RWPE2 (cell line): ENCODE measurements at regions not wholly inside any gene's neighbourhood (a gene's known extent, or its start where the extent isn't known, plus 50 kb on each side); places are given as distances from the start of the nearest gene placed in this dataset.

Experiments
- ATAC-seq: fragments of 200-7000 bp; cut with Tn5 transposase; 3 replicates; pipeline ENCODE4 v1.9.1; 2021; ENCODE audit warnings: low read depth
- DNase-seq: peaks from one replicate; pipeline ENCODE4 v3.0.0-alpha.2; 2020; ENCODE audit warnings: low spot score
- H3K27ac ChIP-seq: fragments of 450-650 bp; 2 replicates; pipeline ENCODE4 v1.5.1; 2017; ENCODE audit warnings: mild to moderate bottlenecking; ENCODE audit not compliant: poor library complexity, severe bottlenecking
- H3K27me3 ChIP-seq: fragments of 250-450 bp; sonication (Bioruptor Pico); 2 replicates; pipeline ENCODE4 v1.5.1; 2021; ENCODE audit warnings: mild to moderate bottlenecking, moderate library complexity; ENCODE audit not compliant: insufficient read depth, poor library complexity, severe bottlenecking
- H3K36me3 ChIP-seq: fragments of 250-450 bp; sonication (Bioruptor Pico); 2 replicates; pipeline ENCODE4 v1.5.1; 2020; ENCODE audit warnings: low read depth, mild to moderate bottlenecking, moderate library complexity
- H3K4me1 ChIP-seq: fragments of 250-450 bp; sonication (Bioruptor Pico); 2 replicates; pipeline ENCODE4 v1.5.1; 2021; ENCODE audit warnings: mild to moderate bottlenecking, moderate library complexity; ENCODE audit not compliant: insufficient read depth, poor library complexity, severe bottlenecking
- H3K4me3 ChIP-seq: fragments of 250-450 bp; sonication (Bioruptor Pico); 2 replicates; pipeline ENCODE4 v1.5.1; 2021; ENCODE audit warnings: mild to moderate bottlenecking, moderate library complexity; ENCODE audit not compliant: severe bottlenecking
- H3K9me3 ChIP-seq: fragments of 250-450 bp; sonication (Bioruptor Pico); 2 replicates; pipeline ENCODE4 v1.5.1; 2021; ENCODE audit warnings: mild to moderate bottlenecking, moderate library complexity; ENCODE audit not compliant: severe bottlenecking
- CTCF ChIP-seq: fragments of 450-650 bp; IDR thresholded peaks from one replicate; pipeline ENCODE4 v1.5.1; 2017; ENCODE audit warnings: mild to moderate bottlenecking, moderate library complexity; ENCODE audit not compliant: poor library complexity, severe bottlenecking

GRCh38 chr14:87017335-87017734 lies 975.6 kb downstream of the GALC start:
- Histone ChIP-seq H3K4me3 (no peak overlapping the region), H3K27me3 (no peaks in the 10 kb centered on the region), H3K27ac (no peak overlapping the region), H3K36me3 (no peaks in the 10 kb centered on the region), H3K4me1 (peaks cover 20% of the 10 kb centered on the region), H3K9me3 (no peaks in the 10 kb centered on the region)
- ATAC-seq (no peak), DNase-seq (no peak)
- TF ChIP-seq CTCF = no peak

- no peaks in the 10 kb centered on the region for H3K36me3 ChIP-seq
- H3K27ac ChIP-seq = no peak overlapping the region
- no peak overlapping the region for H3K4me3 ChIP-seq
- H3K4me1 ChIP-seq = peaks cover 10% of the 10 kb centered on the region
- peak; percentile 48; the same call in 1 of the 3 replicates for ATAC-seq
- peak; percentile 45 for TF ChIP-seq CTCF
- H3K9me3 ChIP-seq = no peaks in the 10 kb centered on the region
- no peaks in the 10 kb centered on the region for H3K27me3 ChIP-seq
- no peak for DNase-seq
Observed at GRCh38 chr14:87014856-87015255, 978.1 kb downstream of the GALC start.

GRCh38 chr14:87013583-87013982 lies 979.4 kb downstream of the GALC start:
- ATAC-seq = peak; percentile 57; the same call in 2 of the 3 replicates
- TF ChIP-seq CTCF = no peak
- Histone ChIP-seq H3K4me3 (no peak overlapping the region), H3K36me3 (no peaks in the 10 kb centered on the region), H3K9me3 (no peaks in the 10 kb centered on the region), H3K27me3 (no peaks in the 10 kb centered on the region), H3K27ac (no peak overlapping the region), H3K4me1 (peaks cover 7% of the 10 kb centered on the region)
- no peak for DNase-seq

- Histone ChIP-seq H3K27me3 (no peaks in the 10 kb centered on the region), H3K27ac (no peak overlapping the region), H3K9me3 (no peaks in the 10 kb centered on the region), H3K36me3 (no peaks in the 10 kb centered on the region), H3K4me3 (no peak overlapping the region), H3K4me1 (no peaks in the 10 kb centered on the region)
- ATAC-seq (no peak), DNase-seq (no peak)
- no peak for TF ChIP-seq CTCF
Observed at GRCh38 chr14:87008965-87009364, 984.0 kb downstream of the GALC start.

- H3K9me3 ChIP-seq = no peaks in the 10 kb centered on the region
- H3K4me3 ChIP-seq = no peak overlapping the region
- no peaks in the 10 kb centered on the region for H3K4me1 ChIP-seq
- no peaks in the 10 kb centered on the region for H3K27me3 ChIP-seq
- no peaks in the 10 kb centered on the region for H3K36me3 ChIP-seq
- ATAC-seq = no peak
- no peak overlapping the region for H3K27ac ChIP-seq
- DNase-seq = no peak
- no peak for TF ChIP-seq CTCF
Observed at GRCh38 chr14:87005280-87005679, 987.7 kb downstream of the GALC start.
